Stimulated activated CD8-positive, alpha-beta memory T cell treated with anti-CD3 and anti-CD28 coated beads, Interleukin-4, amount 100 ng/mL, for 24 hours (primary cell): ENCODE measurements at regions not wholly inside any gene's neighbourhood (a gene's known extent, or its start where the extent isn't known, plus 50 kb on each side); places are given as distances from the start of the nearest gene placed in this dataset.
"Not testable (repeated sequence)": the region's sequence is repeated elsewhere in the genome, so short reads cannot be mapped to it uniquely, and the experiment has no call there.

Source experiments
- DNase-seq: peaks from one replicate; pipeline ENCODE4 v3.0.0-alpha.2; 2020; ENCODE audit warnings: low read depth

GRCh38 chr9:95580812-95581761 lies 64.3 kb upstream of the PTCH1 start:
- no peak for DNase-seq

DNA sequence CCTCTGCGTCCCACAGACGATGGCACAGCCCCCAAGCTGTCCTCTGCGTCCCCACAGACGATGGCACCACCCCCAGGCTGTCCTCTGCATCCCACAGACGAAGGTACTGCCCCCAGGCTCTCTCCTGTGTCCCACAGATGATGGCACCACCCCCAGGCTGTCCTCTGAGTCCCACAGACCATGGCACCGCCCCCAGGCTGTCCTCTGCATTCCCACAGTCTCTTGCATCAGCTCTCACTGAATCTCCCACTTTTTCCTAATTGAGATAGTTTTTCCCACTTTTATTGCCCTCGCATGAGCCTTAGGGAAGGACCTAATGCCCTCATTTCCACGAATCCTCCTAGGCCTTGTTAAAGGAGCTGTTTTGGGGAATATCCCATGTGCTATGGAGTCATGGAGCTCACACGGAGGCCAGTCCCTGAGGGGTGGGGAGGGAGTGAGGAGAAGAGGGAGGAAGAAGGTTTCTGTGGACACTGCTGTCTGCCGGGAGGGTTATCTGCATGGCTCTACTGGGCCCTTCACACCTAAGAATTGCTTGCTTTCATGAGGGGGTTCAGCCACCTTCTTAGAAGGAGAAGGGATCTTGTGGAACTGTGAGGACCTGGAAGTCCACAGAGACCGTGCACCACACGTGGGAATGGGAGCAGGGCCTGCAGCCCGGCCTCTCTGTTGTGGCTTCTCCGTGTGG lies 58.2 kb upstream of the PTCH1 start:
- no peak for DNase-seq

DNA sequence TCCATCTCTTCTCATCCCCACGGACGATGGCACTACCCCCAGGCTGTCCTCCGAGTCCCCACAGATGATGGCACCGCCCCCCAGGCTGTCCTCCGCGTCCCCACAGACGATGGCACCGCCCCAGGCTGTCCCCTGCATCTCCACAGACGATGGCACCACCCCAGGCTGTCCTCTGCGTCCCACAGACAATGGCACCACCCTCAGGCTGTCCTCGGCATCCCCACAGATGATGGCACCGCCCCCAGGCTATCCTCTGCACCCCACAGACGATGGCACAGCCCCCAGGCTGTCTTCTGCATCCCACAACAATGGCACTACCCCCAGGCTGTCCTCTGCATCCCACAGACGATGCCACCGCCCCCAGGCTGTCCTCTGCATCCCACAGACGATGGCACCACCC lies 57.4 kb upstream of the PTCH1 start:
- DNase-seq, result no peak

GRCh38 chr9:95573463-95573862 lies 56.7 kb upstream of the PTCH1 start:
- DNase-seq, result no peak

- DNase-seq, result no peak
Observed at GRCh38 chr9:95572381-95573151, 55.8 kb upstream of the PTCH1 start.

- no peak for DNase-seq
Observed at GRCh38 chr9:95570646-95571045, 53.9 kb upstream of the PTCH1 start.

- DNase-seq, result no peak
Observed at GRCh38 chr9:95570150-95570549, 53.4 kb upstream of the PTCH1 start.

GRCh38 chr9:95568735-95569134 lies 52.0 kb upstream of the PTCH1 start:
- DNase-seq, result not testable (repeated sequence)
